ENCODE measurements at regions not wholly inside any gene's neighbourhood (a gene's known extent, or its start where the extent isn't known, plus 50 kb on each side); places are given as distances from the start of the nearest gene placed in this dataset.

GRCh38 chr6:53979468-53980067 is 131.7 kb upstream of the MLIP start:
- TF ChIP-seq PRDM1 (tag by site-specific recombination; IDR thresholded peaks at IDR 0.05) (no peak), ZNF239 (tag by site-specific recombination; IDR thresholded peaks at IDR 0.05) (no peak), YY1 (tag by site-specific recombination; IDR thresholded peaks at IDR 0.05) (no peak), ZNF362 (tag by site-specific recombination; IDR thresholded peaks at IDR 0.05) (no peak), ZNF211 (tag by site-specific recombination; IDR thresholded peaks at IDR 0.05; ENCODE audit: low read depth) (no peak), CTCF (tag by site-specific recombination; IDR thresholded peaks at IDR 0.05) (peak; percentile 24), PRDM10 (tag by site-specific recombination; IDR thresholded peaks at IDR 0.05) (no peak), ZFP3 (tag by site-specific recombination; IDR thresholded peaks at IDR 0.05; ENCODE audit: low read depth) (no peak), ZNF221 (tag by site-specific recombination; IDR thresholded peaks at IDR 0.05; ENCODE audit: borderline replicate concordance) (no peak), KLF10 (tag by site-specific recombination; IDR thresholded peaks at IDR 0.05) (no peak), ZEB2 (tag by site-specific recombination; IDR thresholded peaks at IDR 0.05) (no peak), ZNF777 (tag by site-specific recombination; IDR thresholded peaks at IDR 0.05; ENCODE audit: borderline replicate concordance) (no peak), ZNF174 (tag by site-specific recombination; IDR thresholded peaks at IDR 0.05) (no peak), ATF2 (tag by site-specific recombination; IDR thresholded peaks at IDR 0.05; ENCODE audit: low read depth) (no peak)

Measured in HEK293 (cell line).